Amniotic stem cell (primary cell): ENCODE measurements at regions not wholly inside any gene's neighbourhood (a gene's known extent, or its start where the extent isn't known, plus 50 kb on each side); places are given as distances from the start of the nearest gene placed in this dataset.

Experiments used
- DNase-seq: peaks from one replicate; lab custom pipeline; 2025; lab: John Stamatoyannopoulos, UW

GRCh38 chr4:145427991-145428390 is 53.7 kb upstream of the SMAD1 start:
- no peak for DNase-seq

GRCh38 chr4:145427221-145427620 is 54.4 kb upstream of the SMAD1 start:
- DNase-seq: no peak

GRCh38 chr4:145423017-145423708 is 58.5 kb upstream of the SMAD1 start:
- no peak for DNase-seq

- no peak for DNase-seq
These were observed 60.9 kb upstream of the SMAD1 start for GRCh38 chr4:145420595-145421214.

GRCh38 chr4:145418739-145419138 is 62.9 kb upstream of the SMAD1 start:
- no peak for DNase-seq

- no peak for DNase-seq
These were observed 64.1 kb upstream of the SMAD1 start for GRCh38 chr4:145417348-145418130.

- DNase-seq: no peak
These were observed 66.8 kb upstream of the SMAD1 start for GRCh38 chr4:145414841-145415240.

GRCh38 chr4:145414226-145414625 is 67.4 kb upstream of the SMAD1 start:
- no peak for DNase-seq

- DNase-seq: no peak
These were observed 74.7 kb upstream of the SMAD1 start for GRCh38 chr4:145406970-145407369.

GRCh38 chr4:145404761-145405160 is 76.9 kb upstream of the SMAD1 start:
- DNase-seq: no peak

GRCh38 chr4:145396581-145396980 is 85.1 kb upstream of the SMAD1 start:
- DNase-seq: no peak

GRCh38 chr4:145390571-145390970 is 91.1 kb upstream of the SMAD1 start:
- DNase-seq: no peak

- no peak for DNase-seq
These were observed 92.1 kb upstream of the SMAD1 start for GRCh38 chr4:145389550-145389949.

GRCh38 chr4:145388043-145388442 is 93.6 kb upstream of the SMAD1 start:
- no peak for DNase-seq

GRCh38 chr4:145387079-145387478 is 94.6 kb upstream of the SMAD1 start:
- no peak for DNase-seq

- DNase-seq: no peak
These were observed 100.5 kb upstream of the SMAD1 start for GRCh38 chr4:145381163-145381562.

GRCh38 chr4:145380123-145380522 is 101.5 kb upstream of the SMAD1 start:
- DNase-seq: no peak

GRCh38 chr4:145375416-145375815 is 106.2 kb upstream of the SMAD1 start:
- no peak for DNase-seq

GRCh38 chr4:145352438-145353145 is 129.1 kb upstream of the SMAD1 start:
- no peak for DNase-seq

- no peak for DNase-seq
These were observed 129.7 kb upstream of the SMAD1 start for GRCh38 chr4:145351922-145352321.

- no peak for DNase-seq
These were observed 130.5 kb upstream of the SMAD1 start for GRCh38 chr4:145351162-145351561.

GRCh38 chr4:145348291-145348690 is 133.4 kb upstream of the SMAD1 start:
- DNase-seq: no peak

GRCh38 chr4:145347684-145348083 is 134.0 kb upstream of the SMAD1 start:
- no peak for DNase-seq
